ENCODE measurements at regions not wholly inside any gene's neighbourhood (a gene's known extent, or its start where the extent isn't known, plus 50 kb on each side); places are given as distances from the start of the nearest gene placed in this dataset.

- DNase-seq (ENCODE audit: low read depth, low spot score): no peak
- no peaks in the 10 kb centered on the region for H3K36me3 ChIP-seq (ENCODE audit: insufficient read depth, low read length)
- H3K27ac ChIP-seq: no peak overlapping the region
- no peaks in the 10 kb centered on the region for H3K9me3 ChIP-seq (ENCODE audit: low read depth, low read length)
- H3K4me3 ChIP-seq: no peak overlapping the region
- no peak overlapping the region for H3K9ac ChIP-seq (ENCODE audit: insufficient read length)
- TF ChIP-seq POLR2AphosphoS5 (IDR thresholded peaks at IDR 0.05; ENCODE audit: borderline replicate concordance, low read depth, low read length) (no peak), FOXP2 (optimal IDR thresholded peaks at IDR 0.05; ENCODE audit: control extremely low read depth, extremely low read length, insufficient read depth) (no peak), EZH2 (IDR thresholded peaks at IDR 0.05) (no peak)
These were observed 270.7 kb downstream of the HAUS1 start for GRCh38 chr18:46374850-46375249.

DNA sequence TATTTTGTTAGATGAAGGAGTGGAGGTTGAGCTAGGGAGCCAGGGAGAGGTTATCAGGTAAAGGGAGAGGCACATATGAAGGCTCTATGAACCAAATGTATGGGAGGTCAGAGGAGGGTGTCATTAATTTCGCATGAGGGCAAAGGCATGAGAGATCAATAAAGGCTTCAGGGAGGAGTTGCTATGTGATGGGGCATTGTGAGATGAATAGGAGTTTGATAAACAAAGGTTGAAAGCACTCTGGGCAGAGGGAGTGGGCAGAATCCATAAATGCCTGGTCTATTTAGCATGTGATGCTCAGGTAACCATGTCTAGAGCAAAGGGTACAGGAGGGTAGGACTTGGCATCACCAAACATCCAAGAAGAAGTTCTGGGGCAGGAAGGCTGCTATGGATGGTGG lies 273.4 kb downstream of the HAUS1 start:
- TF ChIP-seq FOXP2 (optimal IDR thresholded peaks at IDR 0.05; ENCODE audit: control extremely low read depth, extremely low read length, insufficient read depth) (no peak), EZH2 (IDR thresholded peaks at IDR 0.05) (no peak), POLR2AphosphoS5 (IDR thresholded peaks at IDR 0.05; ENCODE audit: borderline replicate concordance, low read depth, low read length) (no peak)
- H3K9ac ChIP-seq (ENCODE audit: insufficient read length): no peak overlapping the region
- H3K27ac ChIP-seq: no peak overlapping the region
- no peak overlapping the region for H3K4me3 ChIP-seq
- no peaks in the 10 kb centered on the region for H3K9me3 ChIP-seq (ENCODE audit: low read depth, low read length)
- no peak for DNase-seq (ENCODE audit: low read depth, low spot score)
- H3K36me3 ChIP-seq (ENCODE audit: insufficient read depth, low read length): no peaks in the 10 kb centered on the region

DNA sequence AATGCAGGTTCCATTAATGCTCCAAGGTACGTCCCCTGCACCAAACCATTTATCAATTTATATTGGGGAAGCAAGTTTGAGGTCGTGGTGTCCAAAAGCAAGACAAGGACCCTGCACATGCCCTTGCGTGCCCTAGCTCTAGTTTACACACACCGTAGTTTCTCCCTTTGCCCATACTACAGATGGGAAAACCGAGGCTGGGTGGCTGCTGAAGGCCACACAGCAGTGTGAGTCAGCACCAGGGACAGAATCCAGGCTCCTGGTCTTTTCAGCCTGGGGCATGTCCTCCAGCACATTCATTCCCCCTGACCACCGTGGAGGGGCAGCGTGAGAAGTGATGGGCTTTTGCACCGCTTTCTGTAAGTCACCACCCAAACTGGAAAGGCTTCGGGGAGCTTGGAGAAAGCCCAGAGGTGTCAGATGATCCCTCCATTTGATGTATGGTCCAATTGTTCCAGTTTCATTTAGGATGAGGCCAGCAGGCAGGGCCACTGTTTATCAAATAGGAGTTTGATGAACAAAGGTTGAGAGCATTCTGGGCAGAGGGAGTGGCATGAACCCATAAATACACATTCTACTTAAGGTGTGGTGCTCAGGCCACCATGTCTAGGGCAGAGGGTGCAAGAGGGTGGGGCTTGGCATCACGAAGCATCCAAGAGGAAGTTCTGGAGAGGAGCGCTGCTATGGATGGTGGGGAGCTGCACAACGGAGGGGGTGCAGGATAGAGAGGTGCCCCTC lies 274.1 kb downstream of the HAUS1 start:
- Histone ChIP-seq H3K36me3 (ENCODE audit: insufficient read depth, low read length) (no peaks in the 10 kb centered on the region), H3K9me3 (ENCODE audit: low read depth, low read length) (no peaks in the 10 kb centered on the region), H3K4me3 (no peak overlapping the region), H3K27ac (no peak overlapping the region), H3K9ac (ENCODE audit: insufficient read length) (no peak overlapping the region)
- no peak for DNase-seq (ENCODE audit: low read depth, low spot score)
- TF ChIP-seq EZH2 (IDR thresholded peaks at IDR 0.05) (no peak), FOXP2 (optimal IDR thresholded peaks at IDR 0.05; ENCODE audit: control extremely low read depth, extremely low read length, insufficient read depth) (no peak), POLR2AphosphoS5 (IDR thresholded peaks at IDR 0.05; ENCODE audit: borderline replicate concordance, low read depth, low read length) (no peak)

GRCh38 chr18:46378864-46379207 lies 274.7 kb downstream of the HAUS1 start:
- TF ChIP-seq POLR2AphosphoS5 (IDR thresholded peaks at IDR 0.05; ENCODE audit: borderline replicate concordance, low read depth, low read length): no peak
- no peak for TF ChIP-seq EZH2 (IDR thresholded peaks at IDR 0.05)
- TF ChIP-seq FOXP2 (optimal IDR thresholded peaks at IDR 0.05; ENCODE audit: control extremely low read depth, extremely low read length, insufficient read depth): no peak
- Histone ChIP-seq H3K36me3 (ENCODE audit: insufficient read depth, low read length) (no peaks in the 10 kb centered on the region), H3K4me3 (no peak overlapping the region), H3K9ac (ENCODE audit: insufficient read length) (no peak overlapping the region), H3K27ac (no peak overlapping the region), H3K9me3 (ENCODE audit: low read depth, low read length) (no peaks in the 10 kb centered on the region)
- DNase-seq (ENCODE audit: low read depth, low spot score): no peak

- no peak for TF ChIP-seq EZH2 (IDR thresholded peaks at IDR 0.05)
- no peak for TF ChIP-seq FOXP2 (optimal IDR thresholded peaks at IDR 0.05; ENCODE audit: control extremely low read depth, extremely low read length, insufficient read depth)
- no peak for TF ChIP-seq POLR2AphosphoS5 (IDR thresholded peaks at IDR 0.05; ENCODE audit: borderline replicate concordance, low read depth, low read length)
- no peaks in the 10 kb centered on the region for H3K36me3 ChIP-seq (ENCODE audit: insufficient read depth, low read length)
- no peak for DNase-seq (ENCODE audit: low read depth, low spot score)
- H3K9me3 ChIP-seq (ENCODE audit: low read depth, low read length): no peaks in the 10 kb centered on the region
- no peak overlapping the region for H3K9ac ChIP-seq (ENCODE audit: insufficient read length)
- H3K4me3 ChIP-seq: no peak overlapping the region
- H3K27ac ChIP-seq: no peak overlapping the region
These were observed 275.3 kb downstream of the HAUS1 start for GRCh38 chr18:46379323-46379950.

GRCh38 chr18:46385124-46385523 lies 271.9 kb downstream of the LOXHD1 start:
- H3K9ac ChIP-seq (ENCODE audit: insufficient read length): no peak overlapping the region
- no peaks in the 10 kb centered on the region for H3K9me3 ChIP-seq (ENCODE audit: low read depth, low read length)
- H3K36me3 ChIP-seq (ENCODE audit: insufficient read depth, low read length): no peaks in the 10 kb centered on the region
- no peak overlapping the region for H3K4me3 ChIP-seq
- TF ChIP-seq FOXP2 (optimal IDR thresholded peaks at IDR 0.05; ENCODE audit: control extremely low read depth, extremely low read length, insufficient read depth): no peak
- TF ChIP-seq EZH2 (IDR thresholded peaks at IDR 0.05): no peak
- no peak for TF ChIP-seq POLR2AphosphoS5 (IDR thresholded peaks at IDR 0.05; ENCODE audit: borderline replicate concordance, low read depth, low read length)
- H3K27ac ChIP-seq: no peak overlapping the region
- DNase-seq (ENCODE audit: low read depth, low spot score): no peak

GRCh38 chr18:46386788-46387187 lies 270.2 kb downstream of the LOXHD1 start:
- DNase-seq (ENCODE audit: low read depth, low spot score): no peak
- Histone ChIP-seq H3K36me3 (ENCODE audit: insufficient read depth, low read length) (no peaks in the 10 kb centered on the region), H3K9me3 (ENCODE audit: low read depth, low read length) (no peaks in the 10 kb centered on the region), H3K27ac (no peak overlapping the region), H3K4me3 (no peak overlapping the region), H3K9ac (ENCODE audit: insufficient read length) (no peak overlapping the region)
- no peak for TF ChIP-seq FOXP2 (optimal IDR thresholded peaks at IDR 0.05; ENCODE audit: control extremely low read depth, extremely low read length, insufficient read depth)
- no peak for TF ChIP-seq POLR2AphosphoS5 (IDR thresholded peaks at IDR 0.05; ENCODE audit: borderline replicate concordance, low read depth, low read length)
- no peak for TF ChIP-seq EZH2 (IDR thresholded peaks at IDR 0.05)

DNA sequence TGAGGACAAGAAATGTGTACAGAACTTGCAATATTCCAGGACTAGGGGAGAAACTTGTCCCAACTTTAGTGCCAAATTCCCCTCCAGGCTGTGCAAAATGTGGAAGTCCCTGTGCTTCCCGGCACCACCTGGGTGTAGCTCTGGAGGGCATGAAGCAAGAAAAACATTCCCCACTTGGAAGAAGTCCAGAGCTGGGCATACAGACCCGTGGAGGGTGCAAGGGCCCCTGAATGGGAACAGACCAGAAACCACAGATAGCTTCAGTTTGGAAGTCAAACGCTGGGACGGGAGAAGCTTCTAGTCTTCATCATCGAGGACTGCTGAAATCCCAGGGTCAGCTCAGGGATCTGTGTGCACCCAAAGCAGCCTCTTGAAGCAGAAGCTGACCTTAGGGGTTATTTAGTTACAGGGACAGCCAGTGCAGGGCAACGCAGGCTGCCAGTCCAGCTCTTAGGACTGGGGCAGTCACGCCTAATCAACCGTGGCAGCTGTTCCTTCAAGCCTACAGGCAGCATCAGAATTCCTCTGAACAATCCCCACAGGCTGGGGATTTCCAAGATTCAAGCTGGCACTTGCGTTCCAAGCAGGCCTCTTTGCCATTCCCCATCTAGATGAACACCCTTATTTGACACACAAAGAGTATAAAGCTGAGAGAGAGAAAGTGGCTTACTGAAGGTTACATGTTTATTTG lies 269.4 kb downstream of the LOXHD1 start:
- H3K4me3 ChIP-seq: no peak overlapping the region
- no peak for TF ChIP-seq FOXP2 (optimal IDR thresholded peaks at IDR 0.05; ENCODE audit: control extremely low read depth, extremely low read length, insufficient read depth)
- no peak for TF ChIP-seq POLR2AphosphoS5 (IDR thresholded peaks at IDR 0.05; ENCODE audit: borderline replicate concordance, low read depth, low read length)
- no peak for TF ChIP-seq EZH2 (IDR thresholded peaks at IDR 0.05)
- H3K9me3 ChIP-seq (ENCODE audit: low read depth, low read length): no peaks in the 10 kb centered on the region
- no peak for DNase-seq (ENCODE audit: low read depth, low spot score)
- no peak overlapping the region for H3K27ac ChIP-seq
- H3K36me3 ChIP-seq (ENCODE audit: insufficient read depth, low read length): no peaks in the 10 kb centered on the region
- H3K9ac ChIP-seq (ENCODE audit: insufficient read length): no peak overlapping the region
